Trophoblast cell (in vitro differentiated cells and primary cell): ENCODE measurements at regions not wholly inside any gene's neighbourhood (a gene's known extent, or its start where the extent isn't known, plus 50 kb on each side); places are given as distances from the start of the nearest gene placed in this dataset.

ENCODE experiments used
- DNase-seq, 2 donors: peaks; one replicate each; pipeline ENCODE4 v3.0.0-alpha.2; 2016
- H2AFZ ChIP-seq: 2 replicates; pipeline ENCODE4 v1.6.1; 2013; ENCODE audit warnings: low read length, moderate library complexity, mild to moderate bottlenecking; ENCODE audit not compliant: insufficient read depth, poor library complexity
- H2AK5ac ChIP-seq: 2 replicates; pipeline ENCODE4 v1.6.1; 2013; ENCODE audit warnings: mild to moderate bottlenecking, low read length
- H2BK120ac ChIP-seq: 2 replicates; pipeline ENCODE4 v1.6.1; 2013; ENCODE audit warnings: low read length, mild to moderate bottlenecking, moderate library complexity; ENCODE audit not compliant: insufficient read depth, poor library complexity
- H2BK12ac ChIP-seq: 2 replicates; pipeline ENCODE4 v1.6.1; 2013; ENCODE audit warnings: mild to moderate bottlenecking, low read length, moderate library complexity
- H2BK5ac ChIP-seq: 2 replicates; pipeline ENCODE4 v1.6.1; 2013; ENCODE audit warnings: low read length, low read depth, moderate library complexity, mild to moderate bottlenecking; ENCODE audit not compliant: poor library complexity
- H3K14ac ChIP-seq: 2 replicates; pipeline ENCODE4 v1.6.1; 2013; ENCODE audit warnings: mild to moderate bottlenecking, low read length
- H3K18ac ChIP-seq: 2 replicates; pipeline ENCODE4 v1.6.1; 2013; ENCODE audit warnings: mild to moderate bottlenecking, low read length
- H3K23ac ChIP-seq: 2 replicates; pipeline ENCODE4 v1.6.1; 2013; ENCODE audit warnings: low read length
- H3K27ac ChIP-seq: 2 replicates; pipeline ENCODE4 v1.5.1; 2013; ENCODE audit warnings: low read depth, mild to moderate bottlenecking, inconsistent platforms, low read length, moderate library complexity
- H3K27me3 ChIP-seq: 2 replicates; pipeline ENCODE4 v1.6.1; 2013; ENCODE audit warnings: inconsistent platforms, mild to moderate bottlenecking, low read length, moderate library complexity; ENCODE audit not compliant: insufficient read depth
- H3K36me3 ChIP-seq, 2 experiments: 1 replicate in 1 of 2; 2 replicates in 1 of 2; pipeline ENCODE4 v1.6.1; 2013; ENCODE audit warnings: low read length in 2 of 2, mild to moderate bottlenecking in 2 of 2, moderate library complexity in 1 of 2; ENCODE audit not compliant: insufficient read depth in 2 of 2, control insufficient read depth in 1 of 2
- H3K4ac ChIP-seq: 2 replicates; pipeline ENCODE4 v1.6.1; 2013; ENCODE audit warnings: low read depth, mild to moderate bottlenecking, low read length, moderate library complexity
- H3K4me1 ChIP-seq, 2 experiments: 1 replicate in 1 of 2; 2 replicates in 1 of 2; pipeline ENCODE4 v1.6.1; 2013; ENCODE audit warnings: low read length in 2 of 2, mild to moderate bottlenecking in 2 of 2, moderate library complexity in 1 of 2; ENCODE audit not compliant: insufficient read depth in 2 of 2, control insufficient read depth in 1 of 2
- H3K4me2 ChIP-seq: 2 replicates; pipeline ENCODE4 v1.6.1; 2013; ENCODE audit warnings: inconsistent platforms, mild to moderate bottlenecking, low read length, moderate library complexity
- H3K4me3 ChIP-seq: 2 replicates; pipeline ENCODE4 v1.5.1; 2013; ENCODE audit warnings: mild to moderate bottlenecking, low read depth, low read length, inconsistent platforms
- H3K79me1 ChIP-seq: one replicate; pipeline ENCODE4 v1.6.1; 2013; ENCODE audit warnings: low read length
- H3K79me2 ChIP-seq: 2 replicates; pipeline ENCODE4 v1.6.1; 2013; ENCODE audit warnings: low read length, mild to moderate bottlenecking; ENCODE audit not compliant: control insufficient read depth, insufficient read depth, poor library complexity
- H3K9ac ChIP-seq: 2 replicates; pipeline ENCODE4 v1.6.1; 2013; ENCODE audit warnings: mild to moderate bottlenecking, low read length
- H3K9me3 ChIP-seq: 2 replicates; pipeline ENCODE4 v1.6.1; 2013; ENCODE audit warnings: low read depth, mild to moderate bottlenecking, control low read depth, inconsistent platforms, low read length; ENCODE audit not compliant: insufficient read depth
- H4K12ac ChIP-seq: 2 replicates; pipeline ENCODE4 v1.6.1; 2013; ENCODE audit warnings: low read depth, mild to moderate bottlenecking, low read length, moderate library complexity
- H4K8ac ChIP-seq: 2 replicates; pipeline ENCODE4 v1.6.1; 2013; ENCODE audit warnings: low read depth, mild to moderate bottlenecking, low read length, moderate library complexity
- H4K91ac ChIP-seq: one replicate; pipeline ENCODE4 v1.6.1; 2013; ENCODE audit warnings: low read depth, mild to moderate bottlenecking, low read length, moderate library complexity
- WGBS: extraction: QIAGEN DNeasy Blood & Tissue Kit; methylation state at CpG from one replicate; pipeline ENCODE4 v1.1.7; 2013; ENCODE audit warnings: missing lambda C conversion rate; ENCODE audit not compliant: insufficient read length, insufficient coverage; ENCODE audit errors: extremely low coverage; 5-methylcytosine and 5-hydroxymethylcytosine counted together

- no peak overlapping the region for H2BK120ac ChIP-seq
- no peak overlapping the region for H3K23ac ChIP-seq
- no peak overlapping the region for H3K27ac ChIP-seq
- H3K14ac ChIP-seq = no peak overlapping the region
- H3K4ac ChIP-seq = no peak overlapping the region
- no peak for DNase-seq
- H3K4me3 ChIP-seq = no peak overlapping the region
- H2BK12ac ChIP-seq = no peak overlapping the region
- H2AK5ac ChIP-seq = no peak overlapping the region
- H2BK5ac ChIP-seq = no peak overlapping the region
- H2AFZ ChIP-seq = no peak overlapping the region
- no peak overlapping the region for H3K18ac ChIP-seq
- no peak overlapping the region for H4K12ac ChIP-seq
- H4K91ac ChIP-seq = no peak overlapping the region
- H3K79me1 ChIP-seq = no peaks in the 10 kb centered on the region
- no CpG with 5 or more reads among the region's 4 CpGs for WGBS
- H3K27me3 ChIP-seq = no peaks in the 10 kb centered on the region
- H3K9me3 ChIP-seq = no peaks in the 10 kb centered on the region
- no peak overlapping the region for H3K9ac ChIP-seq
- no peak overlapping the region for H3K4me2 ChIP-seq
- H3K36me3 ChIP-seq = no peaks in the 10 kb centered on the region
- no peaks in the 10 kb centered on the region for H3K79me2 ChIP-seq
- no peaks in the 10 kb centered on the region for H3K4me1 ChIP-seq
- H4K8ac ChIP-seq = no peak overlapping the region
These were observed 522.9 kb downstream of the TMEM182 start for GRCh38 chr2:103284750-103285149.

DNA sequence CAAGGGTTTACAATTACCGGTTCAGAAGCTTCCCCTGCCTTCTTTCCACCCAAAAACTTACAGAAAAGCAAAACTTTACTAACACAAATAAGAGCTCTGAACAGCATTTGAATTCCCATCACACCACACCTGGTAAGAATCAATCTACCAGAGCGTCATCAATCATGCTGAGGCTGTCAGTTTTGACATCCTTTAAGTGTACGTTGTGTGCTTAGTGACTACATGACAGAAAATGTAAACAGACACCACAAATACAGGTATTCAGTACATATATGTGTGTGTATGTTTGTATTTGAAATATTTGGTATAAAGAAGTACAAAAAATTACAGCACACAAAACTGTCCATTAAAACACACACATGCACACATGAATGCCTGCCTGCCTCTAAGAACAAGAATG, 523.5 kb downstream of the TMEM182 start:
- Histone ChIP-seq H2AFZ (no peak overlapping the region), H3K4me1 (no peaks in the 10 kb centered on the region), H2AK5ac (no peak overlapping the region), H4K8ac (no peak overlapping the region), H3K23ac (no peak overlapping the region), H3K4me3 (no peak overlapping the region), H3K14ac (no peak overlapping the region), H3K4me2 (no peak overlapping the region), H3K79me1 (no peaks in the 10 kb centered on the region), H3K36me3 (no peaks in the 10 kb centered on the region), H3K27me3 (no peaks in the 10 kb centered on the region), H3K27ac (no peak overlapping the region), H4K91ac (no peak overlapping the region), H3K9ac (no peak overlapping the region), H4K12ac (no peak overlapping the region), H2BK12ac (no peak overlapping the region), H2BK120ac (no peak overlapping the region), H2BK5ac (no peak overlapping the region), H3K9me3 (no peaks in the 10 kb centered on the region), H3K18ac (no peak overlapping the region), H3K4ac (no peak overlapping the region), H3K79me2 (no peaks in the 10 kb centered on the region)
- no CpG with 5 or more reads among the region's 3 CpGs for WGBS
- DNase-seq = no peak

DNA sequence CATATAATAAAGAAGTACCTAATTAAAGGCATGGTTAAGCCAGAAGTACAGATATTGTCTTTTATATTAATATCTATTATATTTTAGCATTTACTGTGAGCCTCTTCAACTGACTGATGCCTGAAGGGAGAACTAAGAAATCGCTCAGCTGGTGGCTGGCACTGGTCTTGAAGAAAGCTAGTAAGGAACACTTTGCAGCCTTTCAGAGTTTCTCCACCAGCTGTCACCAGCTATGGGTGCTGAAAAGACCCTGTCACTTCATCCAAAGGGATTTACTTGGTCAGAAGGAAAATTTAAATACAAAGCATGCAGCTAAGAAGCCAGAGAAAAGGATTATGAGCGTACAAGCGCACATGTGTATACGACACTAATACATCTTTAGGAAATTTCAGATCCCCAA, 525.9 kb downstream of the TMEM182 start:
- H3K14ac ChIP-seq = no peak overlapping the region
- H2BK120ac ChIP-seq = no peak overlapping the region
- H2AK5ac ChIP-seq = no peak overlapping the region
- H4K12ac ChIP-seq = no peak overlapping the region
- H3K27ac ChIP-seq = no peak overlapping the region
- H3K79me1 ChIP-seq = no peaks in the 10 kb centered on the region
- H3K4me2 ChIP-seq = no peak overlapping the region
- no peak overlapping the region for H2BK5ac ChIP-seq
- no peak overlapping the region for H3K4ac ChIP-seq
- H3K23ac ChIP-seq = no peak overlapping the region
- H3K36me3 ChIP-seq = no peaks in the 10 kb centered on the region
- DNase-seq = no peak
- H3K4me3 ChIP-seq = no peak overlapping the region
- no peak overlapping the region for H4K8ac ChIP-seq
- no CpG with 5 or more reads among the region's 4 CpGs for WGBS
- no peak overlapping the region for H3K9ac ChIP-seq
- H2AFZ ChIP-seq = no peak overlapping the region
- no peak overlapping the region for H4K91ac ChIP-seq
- no peaks in the 10 kb centered on the region for H3K27me3 ChIP-seq
- no peaks in the 10 kb centered on the region for H3K79me2 ChIP-seq
- H2BK12ac ChIP-seq = no peak overlapping the region
- H3K18ac ChIP-seq = no peak overlapping the region
- H3K4me1 ChIP-seq = no peaks in the 10 kb centered on the region
- H3K9me3 ChIP-seq = no peaks in the 10 kb centered on the region

GRCh38 chr2:103288696-103289095, 526.9 kb downstream of the TMEM182 start:
- H3K14ac ChIP-seq = no peak overlapping the region
- H3K4me2 ChIP-seq = no peak overlapping the region
- no peaks in the 10 kb centered on the region for H3K9me3 ChIP-seq
- H4K8ac ChIP-seq = no peak overlapping the region
- no peak overlapping the region for H2AFZ ChIP-seq
- no peaks in the 10 kb centered on the region for H3K4me1 ChIP-seq
- H3K23ac ChIP-seq = no peak overlapping the region
- H4K12ac ChIP-seq = no peak overlapping the region
- H3K4ac ChIP-seq = no peak overlapping the region
- H3K27ac ChIP-seq = no peak overlapping the region
- H3K79me2 ChIP-seq = no peaks in the 10 kb centered on the region
- H2AK5ac ChIP-seq = no peak overlapping the region
- H3K79me1 ChIP-seq = no peaks in the 10 kb centered on the region
- no peak for DNase-seq
- H3K4me3 ChIP-seq = no peak overlapping the region
- H3K18ac ChIP-seq = no peak overlapping the region
- H2BK12ac ChIP-seq = no peak overlapping the region
- H3K27me3 ChIP-seq = no peaks in the 10 kb centered on the region
- WGBS = no CpG with 5 or more reads among the region's 5 CpGs
- H2BK5ac ChIP-seq = no peak overlapping the region
- H4K91ac ChIP-seq = no peak overlapping the region
- H2BK120ac ChIP-seq = no peak overlapping the region
- no peak overlapping the region for H3K9ac ChIP-seq
- H3K36me3 ChIP-seq = no peaks in the 10 kb centered on the region
